AML-193 (cell line): ENCODE measurements at regions not wholly inside any gene's neighbourhood (a gene's known extent, or its start where the extent isn't known, plus 50 kb on each side); places are given as distances from the start of the nearest gene placed in this dataset.

Source experiments
- DNase-seq, 2 experiments: peaks; one replicate each; lab custom pipeline; 2025; lab: John Stamatoyannopoulos, UW

DNA sequence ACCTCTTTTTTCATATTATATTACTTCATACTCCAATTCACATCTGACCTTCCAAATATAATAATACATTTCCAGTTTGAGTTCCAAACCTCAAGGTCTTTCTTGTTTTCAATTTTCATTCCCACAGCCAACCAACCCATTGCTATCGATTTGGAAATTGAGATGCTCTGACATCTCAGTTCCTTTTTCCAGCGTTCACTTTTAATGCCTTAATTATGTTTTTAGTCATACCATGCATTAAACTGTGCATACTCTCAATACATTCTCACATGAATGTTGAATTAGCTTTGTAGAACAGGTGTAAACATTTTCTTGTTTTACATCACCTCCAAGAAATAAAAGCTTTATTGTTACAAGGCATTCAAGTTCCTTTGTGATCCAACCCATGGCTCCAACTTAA lies 294.2 kb upstream of the ANO3 start:
- DNase-seq = no peak

- no peak for DNase-seq
These were observed 291.6 kb upstream of the ANO3 start for GRCh38 chr11:26040339-26040738.

DNA sequence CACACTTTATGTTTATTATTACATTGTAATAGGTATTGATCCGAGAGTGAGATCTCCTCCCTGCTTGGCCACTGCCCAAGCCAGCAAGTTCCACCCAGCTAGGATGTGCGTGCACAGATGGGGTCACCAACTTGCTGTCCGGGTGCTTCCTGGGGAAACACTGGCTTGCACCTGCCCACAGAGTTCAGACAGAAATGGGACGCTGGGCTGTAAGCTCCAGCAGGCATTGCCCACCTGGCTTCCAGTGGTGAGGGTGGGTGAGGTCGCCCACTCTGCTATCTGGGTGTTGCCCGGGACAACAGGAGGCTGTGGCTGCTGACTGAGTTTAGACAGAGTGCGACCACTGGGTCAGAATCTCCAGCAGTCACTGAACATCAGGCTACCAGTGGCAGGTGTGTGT lies 289.8 kb upstream of the ANO3 start:
- no peak for DNase-seq

- no peak for DNase-seq
These were observed 288.3 kb upstream of the ANO3 start for GRCh38 chr11:26043665-26044064.

DNA sequence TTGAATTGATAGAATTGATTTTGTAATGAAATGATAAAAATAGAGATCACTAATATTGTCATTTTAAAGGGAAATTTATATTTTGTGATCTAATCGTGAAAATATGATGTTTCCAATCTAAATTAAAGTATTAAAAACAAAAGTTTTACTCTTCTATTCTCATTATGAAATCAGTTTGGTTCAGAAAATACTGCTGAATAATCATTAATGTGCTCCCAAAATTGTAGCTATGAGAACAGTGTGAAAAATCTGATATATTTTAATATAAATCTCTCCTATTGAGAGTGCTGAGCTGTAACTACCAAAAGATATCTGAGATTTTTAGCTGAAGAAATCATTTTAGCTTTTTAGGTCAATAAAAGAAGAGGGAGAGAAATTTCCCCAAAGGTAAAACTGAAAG lies 287.5 kb upstream of the ANO3 start:
- no peak for DNase-seq

- no peak for DNase-seq
These were observed 286.8 kb upstream of the ANO3 start for GRCh38 chr11:26045082-26045481.

GRCh38 chr11:26048271-26048670 lies 283.7 kb upstream of the ANO3 start:
- no peak for DNase-seq

- no peak for DNase-seq
These were observed 278.0 kb upstream of the ANO3 start for GRCh38 chr11:26053966-26054365.

DNA sequence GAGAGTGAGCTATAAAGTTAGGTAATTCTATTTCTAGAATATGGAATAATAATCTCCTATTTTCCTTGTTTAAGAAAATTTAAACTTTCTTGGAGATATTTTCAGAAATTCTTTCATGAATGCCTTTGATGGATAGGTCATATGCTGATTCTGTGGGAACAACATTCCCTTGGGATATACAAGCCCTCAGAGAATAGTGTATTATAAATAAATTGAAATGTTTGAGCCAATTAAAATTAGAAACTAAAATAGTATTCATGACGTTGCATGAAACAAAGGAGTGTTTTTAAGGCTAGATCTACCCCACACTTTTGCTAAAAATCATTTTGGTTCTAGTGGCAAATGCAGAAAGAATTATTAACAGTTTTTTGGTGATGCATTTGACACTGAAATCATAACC lies 269.3 kb upstream of the ANO3 start:
- DNase-seq = no peak

- no peak for DNase-seq
These were observed 268.0 kb upstream of the ANO3 start for GRCh38 chr11:26063915-26064314.

DNA sequence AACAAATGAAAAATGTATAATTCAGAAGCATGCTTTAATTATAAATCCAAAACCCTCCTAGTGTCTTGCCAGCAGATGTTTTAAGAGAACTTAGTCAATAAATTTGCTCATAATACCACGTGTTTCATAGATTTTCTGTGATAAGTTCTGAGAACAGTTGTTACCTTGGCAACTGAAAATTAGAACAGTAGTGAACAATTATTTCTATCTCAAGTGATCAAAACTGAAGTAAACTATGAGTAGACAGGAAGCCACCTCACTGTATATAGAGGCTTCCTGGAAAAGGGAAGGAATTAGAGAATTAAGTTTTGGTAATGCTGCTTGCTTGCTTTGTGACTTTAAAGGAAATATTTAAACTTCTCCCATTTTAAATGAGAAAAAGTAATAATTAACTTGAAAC lies 266.0 kb upstream of the ANO3 start:
- no peak for DNase-seq

GRCh38 chr11:26070714-26071380 lies 261.1 kb upstream of the ANO3 start:
- no peak for DNase-seq

- DNase-seq = no peak
These were observed 259.2 kb upstream of the ANO3 start for GRCh38 chr11:26072614-26073153.

- DNase-seq = no peak
These were observed 258.3 kb upstream of the ANO3 start for GRCh38 chr11:26073646-26074045.

GRCh38 chr11:26076233-26076990 lies 255.5 kb upstream of the ANO3 start:
- no peak for DNase-seq

DNA sequence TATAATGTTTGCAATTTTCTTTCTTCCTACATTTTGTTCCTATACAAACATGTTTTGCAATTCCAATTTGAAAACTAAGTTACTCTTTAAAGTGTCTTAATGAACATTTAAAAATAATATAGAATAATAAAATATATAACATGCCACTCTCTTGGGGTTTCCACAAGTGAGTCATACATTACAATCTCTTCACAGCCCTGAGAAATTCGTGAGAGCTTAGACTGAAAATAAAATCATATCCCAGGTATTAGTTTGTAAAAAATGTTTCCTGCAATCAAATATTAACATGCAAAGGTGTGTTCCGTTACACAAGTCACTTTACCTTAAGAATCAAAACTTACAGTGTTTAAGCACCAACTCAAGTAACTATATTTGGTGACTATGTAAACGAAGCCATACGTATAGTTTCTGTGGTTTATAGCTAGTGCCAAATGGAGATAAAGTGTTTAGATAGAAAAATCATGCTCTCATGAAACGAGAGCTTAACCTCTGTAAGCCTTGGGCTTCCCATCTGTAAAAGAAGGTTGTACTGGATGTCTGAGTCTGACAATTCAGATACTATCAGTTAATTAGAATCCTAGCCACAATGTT lies 253.6 kb upstream of the ANO3 start:
- DNase-seq = no peak

DNA sequence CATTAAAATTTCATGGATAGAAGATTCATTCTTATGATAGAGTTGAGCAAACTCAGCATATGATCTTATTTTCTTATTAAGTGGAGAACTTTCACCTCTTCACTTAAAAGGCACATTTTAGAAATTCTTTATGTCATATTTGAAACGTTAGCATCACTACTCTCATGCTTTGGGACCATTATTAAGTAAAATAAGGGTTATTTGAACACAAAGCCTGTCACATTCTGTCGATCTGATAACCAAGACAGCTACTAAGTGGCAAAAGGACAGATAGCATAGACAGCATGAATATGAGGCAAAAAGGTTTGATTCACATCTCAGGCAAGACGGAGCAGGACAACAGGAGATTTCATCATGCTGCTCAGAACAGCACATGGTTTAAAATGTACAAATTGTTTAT lies 247.6 kb upstream of the ANO3 start:
- no peak for DNase-seq

DNA sequence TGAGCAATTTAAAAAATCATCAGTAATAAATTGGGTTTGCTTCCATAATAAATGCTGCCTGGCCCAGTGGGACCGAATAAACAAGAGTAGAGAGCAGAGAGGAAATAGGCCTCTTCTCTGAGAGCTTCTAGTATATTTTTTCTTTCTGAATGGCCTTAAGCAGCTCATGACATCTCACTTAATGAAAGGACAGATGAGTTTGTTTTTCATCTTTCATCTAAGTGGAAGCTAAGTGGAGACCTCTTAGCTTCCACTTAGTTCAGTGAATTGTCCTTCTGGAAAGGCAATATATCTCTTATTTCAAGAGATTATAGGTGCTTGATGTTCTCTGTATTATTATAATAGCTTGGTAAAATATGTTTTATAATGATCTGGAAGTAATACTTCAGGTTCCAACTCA lies 245.9 kb upstream of the ANO3 start:
- DNase-seq = no peak

DNA sequence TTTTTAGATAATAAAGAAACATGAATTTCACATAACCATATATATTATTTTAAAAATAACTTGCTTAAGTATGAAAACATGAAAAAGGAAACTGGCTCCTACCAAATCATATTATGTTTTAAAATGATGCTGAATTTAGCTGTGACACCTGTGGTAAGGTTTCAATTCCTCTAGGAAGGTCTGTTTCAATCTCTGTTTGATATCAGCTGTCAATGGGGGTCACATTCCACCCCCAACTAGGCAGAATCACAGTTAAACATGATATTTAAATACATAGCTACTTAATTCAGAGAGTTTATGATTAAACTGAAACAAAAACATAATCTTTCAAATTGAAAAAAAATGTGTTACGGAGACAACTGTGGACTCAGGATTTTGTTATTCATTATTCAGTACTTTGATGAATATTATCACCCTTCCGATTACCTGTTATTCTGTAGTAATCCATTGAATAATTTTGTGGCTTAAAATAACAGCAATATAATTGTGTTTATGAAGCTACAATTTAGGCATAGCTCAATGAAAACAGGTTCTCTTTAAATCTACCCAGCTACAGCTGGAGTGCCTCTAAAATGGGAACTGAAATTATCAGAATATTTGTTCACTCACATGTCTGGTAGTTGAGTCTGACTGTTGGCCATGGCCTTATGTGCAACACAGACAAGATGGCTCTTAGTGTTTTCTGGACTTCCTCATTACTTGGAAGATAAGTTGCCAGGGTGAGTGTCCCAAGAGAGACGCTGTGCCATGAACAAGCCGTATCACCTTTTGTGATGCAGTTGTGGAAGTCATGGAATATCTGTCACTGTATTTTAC lies 244.6 kb upstream of the ANO3 start:
- no peak for DNase-seq

DNA sequence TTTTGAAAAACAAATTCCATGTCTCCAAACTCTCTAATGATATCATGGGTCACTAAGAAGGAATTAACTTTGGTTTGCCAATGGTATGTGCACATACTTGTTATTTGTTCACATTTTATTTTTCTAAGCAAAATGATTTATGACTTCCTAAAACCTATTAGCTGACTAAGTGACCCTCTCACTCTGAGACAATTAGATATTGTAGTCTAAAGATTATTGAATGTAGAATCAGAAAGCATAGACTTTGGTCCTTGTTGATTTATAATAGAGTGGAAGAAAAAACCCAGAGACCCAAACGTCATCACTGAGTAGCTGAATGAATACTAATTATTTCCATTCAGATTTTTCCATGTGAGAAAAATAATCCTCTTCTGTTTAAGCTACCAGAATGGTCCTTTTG lies 243.5 kb upstream of the ANO3 start:
- no peak for DNase-seq

GRCh38 chr11:26090651-26091050 lies 241.3 kb upstream of the ANO3 start:
- DNase-seq = no peak

GRCh38 chr11:26093206-26093605 lies 238.7 kb upstream of the ANO3 start:
- DNase-seq = no peak
